ENCODE measurements at regions not wholly inside any gene's neighbourhood (a gene's known extent, or its start where the extent isn't known, plus 50 kb on each side); places are given as distances from the start of the nearest gene placed in this dataset.

GRCh38 chr9:27801545-27801944, 228.3 kb upstream of the C9orf72 start:
- H3K4me1 ChIP-seq (ENCODE audit: control insufficient read depth in 1 of 2, insufficient read depth in 2 of 2, low read length in 2 of 2): no peaks in the 10 kb centered on the region
- no peak overlapping the region for H4K8ac ChIP-seq (ENCODE audit: low read depth, low read length)
- no peak overlapping the region for H3K9ac ChIP-seq (ENCODE audit: low read length)
- H2BK120ac ChIP-seq (ENCODE audit: insufficient read depth, low read length, poor library complexity): no peak overlapping the region
- no peak overlapping the region for H4K91ac ChIP-seq (ENCODE audit: low read depth, low read length)
- no peaks in the 10 kb centered on the region for H3K36me3 ChIP-seq (ENCODE audit: control insufficient read depth in 1 of 2, insufficient read depth in 2 of 2, low read length in 2 of 2)
- H2AK5ac ChIP-seq (ENCODE audit: low read length): no peak overlapping the region
- H3K79me2 ChIP-seq (ENCODE audit: control insufficient read depth, insufficient read depth, low read length, poor library complexity): no peaks in the 10 kb centered on the region
- no peak for DNase-seq
- no peaks in the 10 kb centered on the region for H3K9me3 ChIP-seq (ENCODE audit: insufficient read depth, low read depth, low read length)
- H4K12ac ChIP-seq (ENCODE audit: low read depth, low read length): no peak overlapping the region
- H3K27me3 ChIP-seq (ENCODE audit: insufficient read depth, low read length): no peaks in the 10 kb centered on the region
- H2BK12ac ChIP-seq (ENCODE audit: low read length): no peak overlapping the region
- no peak overlapping the region for H3K23ac ChIP-seq (ENCODE audit: low read length)
- H3K79me1 ChIP-seq (ENCODE audit: low read length): no peaks in the 10 kb centered on the region
- H2AFZ ChIP-seq (ENCODE audit: insufficient read depth, low read length, poor library complexity): no peak overlapping the region
- WGBS (ENCODE audit: extremely low coverage, insufficient coverage, insufficient read length): no CpG with 5 or more reads among the region's 6 CpGs
- no peak overlapping the region for H3K27ac ChIP-seq (ENCODE audit: low read depth, low read length)
- no peak overlapping the region for H2BK5ac ChIP-seq (ENCODE audit: low read depth, low read length, poor library complexity)
- no peak overlapping the region for H3K4ac ChIP-seq (ENCODE audit: low read depth, low read length)
- no peak overlapping the region for H3K18ac ChIP-seq (ENCODE audit: low read length)
- no peak overlapping the region for H3K4me3 ChIP-seq (ENCODE audit: low read depth, low read length)
- no peak overlapping the region for H3K14ac ChIP-seq (ENCODE audit: low read length)
- no peak overlapping the region for H3K4me2 ChIP-seq (ENCODE audit: low read length)

- no peak overlapping the region for H2BK12ac ChIP-seq (ENCODE audit: low read length)
- no peak overlapping the region for H3K4me2 ChIP-seq (ENCODE audit: low read length)
- no peak overlapping the region for H4K12ac ChIP-seq (ENCODE audit: low read depth, low read length)
- no peak overlapping the region for H3K18ac ChIP-seq (ENCODE audit: low read length)
- no peak overlapping the region for H3K14ac ChIP-seq (ENCODE audit: low read length)
- H3K79me2 ChIP-seq (ENCODE audit: control insufficient read depth, insufficient read depth, low read length, poor library complexity): no peaks in the 10 kb centered on the region
- no peaks in the 10 kb centered on the region for H3K27me3 ChIP-seq (ENCODE audit: insufficient read depth, low read length)
- no peak for DNase-seq
- no peak overlapping the region for H4K91ac ChIP-seq (ENCODE audit: low read depth, low read length)
- H4K8ac ChIP-seq (ENCODE audit: low read depth, low read length): no peak overlapping the region
- no peak overlapping the region for H2AFZ ChIP-seq (ENCODE audit: insufficient read depth, low read length, poor library complexity)
- no peak overlapping the region for H2BK120ac ChIP-seq (ENCODE audit: insufficient read depth, low read length, poor library complexity)
- H3K4me1 ChIP-seq (ENCODE audit: control insufficient read depth in 1 of 2, insufficient read depth in 2 of 2, low read length in 2 of 2): no peaks in the 10 kb centered on the region
- no peaks in the 10 kb centered on the region for H3K36me3 ChIP-seq (ENCODE audit: control insufficient read depth in 1 of 2, insufficient read depth in 2 of 2, low read length in 2 of 2)
- no peaks in the 10 kb centered on the region for H3K79me1 ChIP-seq (ENCODE audit: low read length)
- H3K4me3 ChIP-seq (ENCODE audit: low read depth, low read length): no peak overlapping the region
- no peak overlapping the region for H3K27ac ChIP-seq (ENCODE audit: low read depth, low read length)
- WGBS (ENCODE audit: extremely low coverage, insufficient coverage, insufficient read length): no CpG with 5 or more reads among the region's 3 CpGs
- H2BK5ac ChIP-seq (ENCODE audit: low read depth, low read length, poor library complexity): no peak overlapping the region
- H3K4ac ChIP-seq (ENCODE audit: low read depth, low read length): no peak overlapping the region
- H2AK5ac ChIP-seq (ENCODE audit: low read length): no peak overlapping the region
- H3K23ac ChIP-seq (ENCODE audit: low read length): no peak overlapping the region
- H3K9ac ChIP-seq (ENCODE audit: low read length): no peak overlapping the region
- H3K9me3 ChIP-seq (ENCODE audit: insufficient read depth, low read depth, low read length): no peaks in the 10 kb centered on the region
Observed at GRCh38 chr9:27802418-27802817, 229.1 kb upstream of the C9orf72 start.

- Histone ChIP-seq H4K8ac (ENCODE audit: low read depth, low read length) (no peak overlapping the region), H2BK5ac (ENCODE audit: low read depth, low read length, poor library complexity) (no peak overlapping the region), H3K9me3 (ENCODE audit: insufficient read depth, low read depth, low read length) (peaks cover 2% of the 10 kb centered on the region), H3K4me1 (ENCODE audit: control insufficient read depth in 1 of 2, insufficient read depth in 2 of 2, low read length in 2 of 2) (no peaks in the 10 kb centered on the region), H3K18ac (ENCODE audit: low read length) (no peak overlapping the region), H3K14ac (ENCODE audit: low read length) (no peak overlapping the region), H3K27me3 (ENCODE audit: insufficient read depth, low read length) (no peaks in the 10 kb centered on the region), H4K12ac (ENCODE audit: low read depth, low read length) (no peak overlapping the region), H4K91ac (ENCODE audit: low read depth, low read length) (no peak overlapping the region), H2AK5ac (ENCODE audit: low read length) (no peak overlapping the region), H3K79me1 (ENCODE audit: low read length) (no peaks in the 10 kb centered on the region), H3K4ac (ENCODE audit: low read depth, low read length) (no peak overlapping the region), H3K79me2 (ENCODE audit: control insufficient read depth, insufficient read depth, low read length, poor library complexity) (no peaks in the 10 kb centered on the region), H3K4me3 (ENCODE audit: low read depth, low read length) (no peak overlapping the region), H3K4me2 (ENCODE audit: low read length) (no peak overlapping the region), H2AFZ (ENCODE audit: insufficient read depth, low read length, poor library complexity) (no peak overlapping the region), H2BK12ac (ENCODE audit: low read length) (no peak overlapping the region), H3K36me3 (ENCODE audit: control insufficient read depth in 1 of 2, insufficient read depth in 2 of 2, low read length in 2 of 2) (no peaks in the 10 kb centered on the region), H3K27ac (ENCODE audit: low read depth, low read length) (no peak overlapping the region), H3K9ac (ENCODE audit: low read length) (no peak overlapping the region), H2BK120ac (ENCODE audit: insufficient read depth, low read length, poor library complexity) (no peak overlapping the region), H3K23ac (ENCODE audit: low read length) (no peak overlapping the region)
- DNase-seq: no peak
- no CpG with 5 or more reads among the region's 4 CpGs for WGBS (ENCODE audit: extremely low coverage, insufficient coverage, insufficient read length)
Observed at GRCh38 chr9:27808864-27809263, 235.6 kb upstream of the C9orf72 start.

GRCh38 chr9:27817747-27818146, 244.5 kb upstream of the C9orf72 start:
- no peak overlapping the region for H2BK120ac ChIP-seq (ENCODE audit: insufficient read depth, low read length, poor library complexity)
- no peak overlapping the region for H3K14ac ChIP-seq (ENCODE audit: low read length)
- H3K4me3 ChIP-seq (ENCODE audit: low read depth, low read length): no peak overlapping the region
- DNase-seq: no peak
- no peak overlapping the region for H3K4ac ChIP-seq (ENCODE audit: low read depth, low read length)
- H3K18ac ChIP-seq (ENCODE audit: low read length): no peak overlapping the region
- H4K8ac ChIP-seq (ENCODE audit: low read depth, low read length): no peak overlapping the region
- H3K4me1 ChIP-seq (ENCODE audit: control insufficient read depth in 1 of 2, insufficient read depth in 2 of 2, low read length in 2 of 2): no peaks in the 10 kb centered on the region
- no peaks in the 10 kb centered on the region for H3K36me3 ChIP-seq (ENCODE audit: control insufficient read depth in 1 of 2, insufficient read depth in 2 of 2, low read length in 2 of 2)
- no peak overlapping the region for H3K4me2 ChIP-seq (ENCODE audit: low read length)
- H3K9ac ChIP-seq (ENCODE audit: low read length): no peak overlapping the region
- no peaks in the 10 kb centered on the region for H3K79me2 ChIP-seq (ENCODE audit: control insufficient read depth, insufficient read depth, low read length, poor library complexity)
- H2BK12ac ChIP-seq (ENCODE audit: low read length): no peak overlapping the region
- H3K9me3 ChIP-seq (ENCODE audit: insufficient read depth, low read depth, low read length): no peaks in the 10 kb centered on the region
- H4K91ac ChIP-seq (ENCODE audit: low read depth, low read length): no peak overlapping the region
- no peak overlapping the region for H2AK5ac ChIP-seq (ENCODE audit: low read length)
- no peaks in the 10 kb centered on the region for H3K27me3 ChIP-seq (ENCODE audit: insufficient read depth, low read length)
- no CpG with 5 or more reads among the region's 3 CpGs for WGBS (ENCODE audit: extremely low coverage, insufficient coverage, insufficient read length)
- no peak overlapping the region for H3K23ac ChIP-seq (ENCODE audit: low read length)
- no peaks in the 10 kb centered on the region for H3K79me1 ChIP-seq (ENCODE audit: low read length)
- H2AFZ ChIP-seq (ENCODE audit: insufficient read depth, low read length, poor library complexity): no peak overlapping the region
- no peak overlapping the region for H4K12ac ChIP-seq (ENCODE audit: low read depth, low read length)
- H2BK5ac ChIP-seq (ENCODE audit: low read depth, low read length, poor library complexity): no peak overlapping the region
- no peak overlapping the region for H3K27ac ChIP-seq (ENCODE audit: low read depth, low read length)
